Chondrocyte (in vitro differentiated cells): ENCODE measurements at regions not wholly inside any gene's neighbourhood (a gene's known extent, or its start where the extent isn't known, plus 50 kb on each side); places are given as distances from the start of the nearest gene placed in this dataset.

ENCODE experiments used
- DNase-seq: peaks from one replicate; pipeline ENCODE4 v3.0.0; 2021; ENCODE audit warnings: mixed read lengths, low spot score
- H3K27ac Mint-ChIP-seq: one replicate; pipeline ENCODE4 v1.8.0; 2021; ENCODE audit warnings: mild to moderate bottlenecking, moderate library complexity, mixed read lengths; ENCODE audit not compliant: unreplicated experiment
- H3K27me3 Mint-ChIP-seq: 2 replicates; pipeline ENCODE4 v1.8.0; 2021; ENCODE audit warnings: low read depth, mixed read lengths
- H3K36me3 Mint-ChIP-seq: 2 replicates; pipeline ENCODE4 v1.8.0; 2021; ENCODE audit warnings: low read depth, mixed read lengths
- H3K4me1 Mint-ChIP-seq: 2 replicates; pipeline ENCODE4 v1.8.0; 2021; ENCODE audit warnings: low read depth, mild to moderate bottlenecking, mixed read lengths
- H3K4me3 Mint-ChIP-seq: one replicate; pipeline ENCODE4 v1.8.0; 2021; ENCODE audit warnings: mild to moderate bottlenecking, moderate library complexity, mixed read lengths; ENCODE audit not compliant: unreplicated experiment
- H3K9me3 Mint-ChIP-seq: 2 replicates; pipeline ENCODE4 v1.8.0; 2021; ENCODE audit warnings: low read depth, mixed read lengths
- TF ChIP-seq, protein P1 (sequence below): fragments of 200-600 bp; sonication (generic); IDR thresholded peaks from 2 replicates; pipeline ENCODE4 v1.5.0; 2021; ENCODE audit warnings: antibody characterized with exemption, mild to moderate bottlenecking, moderate library complexity

DNA sequence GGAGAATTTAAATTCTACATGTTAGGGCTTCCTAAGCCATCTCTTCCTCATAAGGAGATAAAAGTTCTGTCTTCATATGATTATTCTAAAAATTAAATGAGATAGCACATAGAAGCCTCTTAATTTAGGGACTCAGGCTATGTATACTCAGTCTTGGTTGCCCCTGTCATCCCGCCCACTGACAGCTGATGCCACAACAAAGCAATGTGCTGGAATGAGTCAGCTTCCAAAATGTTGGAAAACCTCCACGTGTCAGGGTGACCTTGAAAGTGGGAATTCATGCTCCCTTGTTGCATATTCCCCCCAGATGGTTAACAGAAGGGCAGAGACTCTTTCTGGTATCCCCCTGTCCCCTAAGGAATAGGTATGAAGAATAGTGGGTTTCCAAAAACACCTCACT lies 238.0 kb upstream of the DDHD1 start:
- H3K9me3 Mint-ChIP-seq, result peaks cover 12% of the 10 kb centered on the region
- H3K36me3 Mint-ChIP-seq, result peaks cover 6% of the 10 kb centered on the region
- peaks cover 10% of the 10 kb centered on the region for H3K4me1 Mint-ChIP-seq
- peak overlapping the region; percentile 6 for H3K27ac Mint-ChIP-seq
- H3K4me3 Mint-ChIP-seq, result no peak overlapping the region
- H3K27me3 Mint-ChIP-seq, result no peaks in the 10 kb centered on the region
- no peak for DNase-seq
- TF ChIP-seq, protein P1, sequence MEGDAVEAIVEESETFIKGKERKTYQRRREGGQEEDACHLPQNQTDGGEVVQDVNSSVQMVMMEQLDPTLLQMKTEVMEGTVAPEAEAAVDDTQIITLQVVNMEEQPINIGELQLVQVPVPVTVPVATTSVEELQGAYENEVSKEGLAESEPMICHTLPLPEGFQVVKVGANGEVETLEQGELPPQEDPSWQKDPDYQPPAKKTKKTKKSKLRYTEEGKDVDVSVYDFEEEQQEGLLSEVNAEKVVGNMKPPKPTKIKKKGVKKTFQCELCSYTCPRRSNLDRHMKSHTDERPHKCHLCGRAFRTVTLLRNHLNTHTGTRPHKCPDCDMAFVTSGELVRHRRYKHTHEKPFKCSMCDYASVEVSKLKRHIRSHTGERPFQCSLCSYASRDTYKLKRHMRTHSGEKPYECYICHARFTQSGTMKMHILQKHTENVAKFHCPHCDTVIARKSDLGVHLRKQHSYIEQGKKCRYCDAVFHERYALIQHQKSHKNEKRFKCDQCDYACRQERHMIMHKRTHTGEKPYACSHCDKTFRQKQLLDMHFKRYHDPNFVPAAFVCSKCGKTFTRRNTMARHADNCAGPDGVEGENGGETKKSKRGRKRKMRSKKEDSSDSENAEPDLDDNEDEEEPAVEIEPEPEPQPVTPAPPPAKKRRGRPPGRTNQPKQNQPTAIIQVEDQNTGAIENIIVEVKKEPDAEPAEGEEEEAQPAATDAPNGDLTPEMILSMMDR, result no peak

DNA sequence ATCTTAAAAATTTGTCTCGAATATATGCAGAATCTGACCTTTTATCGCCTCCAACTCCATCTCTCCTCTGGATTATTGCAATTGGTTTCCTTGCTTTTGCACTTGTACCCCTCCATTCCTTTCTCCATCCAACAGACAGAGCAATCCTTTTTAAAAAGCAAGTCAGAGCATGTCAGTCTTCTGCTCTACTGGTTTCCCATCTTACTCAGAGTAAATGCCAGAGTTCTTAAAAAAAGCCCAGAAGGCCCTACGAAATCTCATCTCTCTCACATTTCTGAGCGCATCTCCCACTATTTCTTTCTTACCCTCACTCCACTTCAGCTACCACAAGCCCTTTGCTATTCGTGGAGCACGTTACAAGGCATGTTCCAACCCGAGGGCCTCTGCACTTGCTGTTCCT lies 236.9 kb upstream of the DDHD1 start:
- Mint-ChIP-seq H3K9me3 (peaks cover 8% of the 10 kb centered on the region), H3K36me3 (peaks cover 5% of the 10 kb centered on the region), H3K27ac (no peak overlapping the region), H3K27me3 (no peaks in the 10 kb centered on the region), H3K4me1 (peaks cover 10% of the 10 kb centered on the region), H3K4me3 (no peak overlapping the region)
- TF ChIP-seq, protein P1, result no peak
- DNase-seq, result no peak

- H3K36me3 Mint-ChIP-seq, result peaks cover 2% of the 10 kb centered on the region
- no peaks in the 10 kb centered on the region for H3K27me3 Mint-ChIP-seq
- no peak overlapping the region for H3K27ac Mint-ChIP-seq
- peaks cover 2% of the 10 kb centered on the region for H3K9me3 Mint-ChIP-seq
- peaks cover 10% of the 10 kb centered on the region for H3K4me1 Mint-ChIP-seq
- DNase-seq, result no peak
- no peak overlapping the region for H3K4me3 Mint-ChIP-seq
- TF ChIP-seq, protein P1, result no peak
These were observed 236.1 kb upstream of the DDHD1 start for GRCh38 chr14:53389202-53389601.

DNA sequence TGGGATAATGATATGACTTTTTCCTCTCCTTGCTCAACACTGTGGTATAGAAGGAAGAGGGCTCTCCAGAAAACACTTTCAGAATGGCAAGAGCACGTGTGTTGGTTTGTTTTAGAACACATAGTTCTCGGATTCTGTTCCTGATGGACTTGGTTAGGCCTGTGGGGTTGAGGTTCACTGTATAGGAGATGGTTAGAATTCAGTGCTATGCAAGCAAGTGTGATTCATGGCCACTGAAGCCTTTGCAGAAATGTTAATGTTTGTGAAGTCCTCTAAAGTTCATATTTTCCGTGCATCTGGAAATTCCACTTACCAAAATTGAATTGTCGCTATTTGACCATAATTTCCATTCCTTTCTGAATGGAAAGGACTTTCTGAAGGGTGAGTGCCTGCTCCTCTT lies 233.2 kb upstream of the DDHD1 start:
- no peak overlapping the region for H3K27ac Mint-ChIP-seq
- no peaks in the 10 kb centered on the region for H3K27me3 Mint-ChIP-seq
- no peaks in the 10 kb centered on the region for H3K9me3 Mint-ChIP-seq
- no peaks in the 10 kb centered on the region for H3K36me3 Mint-ChIP-seq
- no peak for DNase-seq
- no peak overlapping the region for H3K4me3 Mint-ChIP-seq
- TF ChIP-seq, protein P1, result no peak
- H3K4me1 Mint-ChIP-seq, result peaks cover 6% of the 10 kb centered on the region

GRCh38 chr14:53384536-53384935 lies 231.4 kb upstream of the DDHD1 start:
- Mint-ChIP-seq H3K36me3 (no peaks in the 10 kb centered on the region), H3K9me3 (no peaks in the 10 kb centered on the region), H3K27ac (no peak overlapping the region), H3K4me1 (peaks cover 16% of the 10 kb centered on the region), H3K4me3 (no peak overlapping the region), H3K27me3 (no peaks in the 10 kb centered on the region)
- TF ChIP-seq, protein P1, result no peak
- DNase-seq, result no peak
